NCI-H2227 treated with DMSO at 0.1 percent for 48 hours (cell line): ENCODE measurements at regions not wholly inside any gene's neighbourhood (a gene's known extent, or its start where the extent isn't known, plus 50 kb on each side); places are given as distances from the start of the nearest gene placed in this dataset.

ENCODE experiments used
- DNase-seq: peaks from one replicate; lab custom pipeline; 2025; lab: John Stamatoyannopoulos, UW

DNA sequence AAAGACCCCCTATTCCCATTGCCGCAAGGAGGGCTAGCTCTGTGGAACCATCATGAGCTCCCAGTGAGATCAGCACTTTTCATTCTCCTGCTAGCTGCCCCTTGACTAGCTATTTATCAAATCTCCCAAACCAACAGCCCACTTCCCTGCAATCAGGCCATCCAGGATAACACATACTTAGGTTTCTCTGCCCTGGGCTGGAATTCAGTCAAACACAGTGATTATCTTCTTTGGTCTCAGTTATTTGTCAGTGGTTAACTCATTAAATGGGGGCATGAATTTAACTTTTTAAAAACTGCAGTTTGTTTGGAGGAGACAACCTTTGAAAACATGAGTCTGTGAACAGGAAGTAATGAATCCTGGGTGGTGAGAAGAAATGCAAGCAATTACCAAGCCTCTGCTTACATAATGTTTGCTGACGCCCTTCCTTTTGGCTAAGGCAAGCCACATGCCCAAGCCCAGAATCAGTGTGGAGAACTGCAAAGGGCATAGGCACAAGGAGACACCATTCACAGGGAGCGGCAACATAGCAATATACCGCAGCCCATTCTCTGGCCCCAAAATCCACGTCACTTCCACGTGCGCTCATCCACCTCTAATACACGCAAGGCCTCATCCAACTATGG, 275.0 kb downstream of the DRD1 start:
- no peak for DNase-seq

DNA sequence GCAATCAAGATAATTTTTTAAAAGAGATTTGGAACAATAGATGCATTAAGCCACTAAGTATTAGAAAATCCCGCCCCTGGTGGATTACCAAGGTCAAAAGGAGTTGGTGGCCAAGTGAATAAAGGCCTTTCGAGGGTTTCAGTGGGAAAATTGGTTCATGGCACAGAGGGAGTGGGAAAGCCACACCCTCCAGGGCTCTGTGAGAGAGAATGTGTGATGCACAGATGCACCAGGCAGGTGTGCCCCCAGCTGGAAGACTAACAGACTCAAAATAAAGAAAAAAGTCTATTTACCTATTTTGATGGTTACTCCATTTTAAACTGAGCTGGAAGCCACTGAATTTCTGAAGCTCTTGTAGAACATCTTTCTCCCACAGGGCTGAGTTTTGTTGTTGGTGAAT, 278.0 kb downstream of the DRD1 start:
- DNase-seq: no peak

DNA sequence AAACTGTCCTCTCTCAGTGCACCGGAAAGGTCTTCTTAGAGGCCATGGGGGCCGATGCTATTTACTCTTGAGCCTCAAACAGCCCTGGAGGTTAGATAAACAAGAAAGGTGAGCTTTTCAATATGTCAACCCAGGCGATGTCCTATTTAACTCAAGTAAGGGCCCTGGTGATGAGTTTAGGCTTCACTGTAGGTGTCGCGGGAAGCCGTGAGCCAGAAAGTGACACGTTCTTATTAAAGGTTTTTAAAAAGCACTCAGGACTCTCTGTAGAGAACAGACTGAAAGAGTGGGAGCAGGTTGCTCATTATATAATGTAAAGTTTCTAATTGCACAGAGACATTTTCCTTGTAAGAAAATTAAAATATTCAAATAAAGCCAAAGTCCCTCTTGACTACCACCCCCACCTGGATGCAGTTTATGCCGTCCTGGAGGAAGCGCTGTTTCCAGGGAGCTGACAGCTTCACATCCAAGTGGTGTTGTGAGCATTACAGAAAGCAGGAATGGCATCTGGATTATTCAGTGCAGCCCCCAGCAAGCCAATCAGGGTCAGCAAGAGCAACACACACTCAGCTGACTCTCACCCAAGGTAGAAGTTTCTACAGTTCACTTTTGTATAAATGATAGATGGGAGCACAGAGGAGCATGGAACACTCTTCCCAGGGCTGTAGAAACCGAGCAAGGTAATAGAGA, 280.3 kb downstream of the DRD1 start:
- no peak for DNase-seq

DNA sequence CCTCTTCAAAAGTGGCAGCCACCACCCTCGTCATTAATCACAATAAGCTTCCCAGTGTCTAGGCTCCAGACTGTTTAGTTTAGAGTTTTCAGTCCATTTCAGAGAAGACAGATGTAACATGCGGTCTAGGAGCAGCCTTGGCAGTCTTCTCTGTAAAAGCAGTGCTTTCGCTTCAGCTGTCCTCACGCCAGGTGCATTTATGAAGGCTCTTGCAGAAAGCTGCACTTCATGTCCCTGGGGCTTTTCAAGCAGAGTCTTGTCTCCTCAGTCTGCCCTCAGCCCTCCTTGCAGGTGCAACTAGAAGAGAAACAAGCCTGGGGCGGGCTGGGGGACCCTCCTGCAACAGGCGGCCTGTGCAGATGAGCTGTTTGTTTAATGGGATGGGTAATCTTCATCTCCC, 281.9 kb downstream of the DRD1 start:
- no peak for DNase-seq

DNA sequence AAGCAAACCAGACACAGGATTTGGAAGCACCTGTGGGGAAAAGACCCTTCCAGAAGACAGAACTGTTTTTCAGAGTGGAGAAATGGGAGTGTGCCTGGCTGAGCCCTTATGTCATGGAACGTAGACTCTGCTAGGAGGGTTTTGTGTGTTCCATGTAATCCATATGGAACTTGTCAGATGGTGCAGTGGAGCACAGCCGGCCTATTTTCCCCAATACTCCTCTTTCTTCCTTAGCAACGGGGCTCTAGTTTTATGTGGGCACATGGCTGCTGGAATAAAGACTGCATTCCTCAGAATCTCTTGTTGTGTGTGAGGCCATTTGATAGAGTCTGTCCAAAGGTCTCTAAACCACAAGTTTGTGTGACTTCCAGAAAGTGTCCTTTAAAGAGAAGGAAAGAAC, 284.0 kb downstream of the DRD1 start:
- DNase-seq: no peak

DNA sequence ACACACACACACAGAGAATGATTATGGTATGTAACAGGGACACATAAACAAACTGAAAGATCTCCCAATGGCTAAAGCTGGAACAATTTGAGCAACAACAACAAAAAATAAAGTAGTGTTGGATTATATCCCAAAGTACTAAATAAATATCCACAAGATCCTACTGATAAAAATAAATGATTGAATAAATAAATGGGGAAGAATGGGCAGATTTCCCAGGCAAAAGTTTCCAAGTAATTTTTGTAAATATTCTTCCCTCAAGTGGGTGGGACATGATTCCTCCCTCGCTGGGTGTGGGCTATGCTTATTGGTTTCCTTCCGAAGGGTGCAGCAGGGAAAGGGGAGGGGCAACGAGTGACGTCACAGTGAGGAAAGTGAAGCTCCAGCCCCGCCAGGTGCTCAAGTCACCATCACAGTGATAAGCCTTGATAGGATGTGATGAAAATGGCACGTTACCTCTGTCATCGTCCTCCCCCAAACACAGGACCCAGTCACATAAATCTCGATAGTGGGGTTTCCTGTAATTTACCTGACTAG, 295.3 kb downstream of the DRD1 start:
- no peak for DNase-seq

DNA sequence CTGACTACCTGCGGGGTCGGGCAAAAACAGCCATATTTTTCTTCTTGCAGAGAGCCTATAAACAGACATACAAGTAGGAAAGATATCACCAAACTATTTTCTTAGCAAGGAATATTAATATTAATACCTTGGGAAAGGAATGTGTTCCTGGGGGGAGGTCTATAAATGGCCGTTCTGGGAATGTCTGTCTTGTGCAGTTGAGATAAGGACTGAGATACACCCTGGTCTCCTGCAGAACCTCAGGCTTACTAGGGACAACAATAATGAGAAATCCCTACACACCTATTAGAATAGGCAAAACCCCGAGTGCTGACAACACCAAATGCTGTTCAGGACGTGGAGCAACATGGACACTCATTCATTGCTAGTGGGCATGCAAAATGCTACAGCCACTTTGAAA, 297.2 kb downstream of the DRD1 start:
- DNase-seq: no peak

DNA sequence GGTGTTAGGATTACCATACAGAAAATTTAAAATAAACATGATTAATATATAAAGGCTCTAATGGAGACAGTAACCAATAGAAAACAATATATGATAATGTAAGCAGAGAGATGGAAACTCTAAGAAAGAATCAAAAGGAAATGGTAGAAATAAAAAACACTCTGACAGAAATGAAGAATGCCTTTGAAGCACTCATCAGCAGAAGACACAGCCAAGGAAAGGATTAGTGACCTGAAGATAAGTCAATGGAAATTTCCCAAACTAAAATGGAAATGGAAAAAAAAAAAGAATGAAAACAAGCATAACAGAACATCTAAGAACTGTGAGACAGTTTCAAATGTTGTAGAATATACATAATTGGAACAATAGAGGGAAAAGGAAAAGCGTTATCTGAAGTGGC, 302.6 kb downstream of the DRD1 start:
- DNase-seq: no peak

DNA sequence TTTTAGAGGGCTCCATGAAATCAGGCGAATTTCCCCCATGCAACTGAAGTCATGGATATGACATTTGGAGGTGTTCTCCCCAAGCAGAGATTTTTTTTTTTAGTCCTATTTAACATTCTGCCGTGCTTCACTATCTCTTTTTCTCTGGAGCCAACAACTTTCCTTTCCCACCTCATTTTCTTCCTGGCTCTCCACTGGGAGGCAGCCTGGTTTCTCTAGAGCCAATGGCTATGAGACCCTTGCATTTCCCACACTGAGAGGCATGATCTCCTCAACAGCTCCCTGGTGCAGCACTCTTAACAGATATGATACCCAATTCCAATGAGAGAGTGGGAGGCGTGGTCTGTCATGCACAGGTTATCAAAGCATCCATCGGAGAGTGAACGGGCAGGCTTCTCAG, 310.8 kb downstream of the DRD1 start:
- DNase-seq: no peak

DNA sequence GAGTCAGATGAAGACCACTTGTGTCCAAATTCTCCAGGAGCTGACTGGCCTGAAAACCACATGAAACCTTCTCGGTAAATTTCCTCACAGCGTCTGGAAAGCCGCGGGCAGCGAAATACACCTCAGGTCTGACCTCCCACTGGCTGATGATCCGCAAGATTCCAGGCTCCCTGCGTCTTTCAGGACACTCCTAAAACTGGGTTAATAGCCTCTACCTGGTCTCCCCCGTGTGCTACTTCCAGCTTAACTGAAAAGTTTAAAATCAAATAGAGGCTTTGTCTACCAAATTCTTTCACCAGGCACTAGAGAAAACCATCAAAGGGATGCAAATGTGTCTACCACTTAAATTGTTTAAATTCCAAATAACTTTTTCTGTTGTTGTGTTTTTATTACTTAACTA, 312.6 kb downstream of the DRD1 start:
- DNase-seq: no peak

DNA sequence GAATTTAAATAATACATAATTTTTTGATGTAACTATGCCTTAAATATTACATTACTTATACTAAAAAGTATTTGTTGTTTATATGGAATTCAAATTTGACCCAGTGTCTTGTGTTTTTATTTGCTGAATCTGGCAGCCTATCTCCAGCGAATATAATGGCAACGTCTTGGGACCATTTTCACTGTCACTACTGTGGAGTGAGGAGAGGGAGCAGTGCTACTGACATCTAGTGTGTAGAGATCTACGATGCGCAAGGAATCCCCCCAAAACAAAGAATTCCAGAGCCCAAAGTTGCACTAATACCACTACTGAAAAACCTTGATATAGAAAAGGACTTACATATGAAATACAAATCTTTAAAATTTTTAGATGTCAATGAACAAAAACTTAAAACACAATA, 314.4 kb downstream of the DRD1 start:
- no peak for DNase-seq

DNA sequence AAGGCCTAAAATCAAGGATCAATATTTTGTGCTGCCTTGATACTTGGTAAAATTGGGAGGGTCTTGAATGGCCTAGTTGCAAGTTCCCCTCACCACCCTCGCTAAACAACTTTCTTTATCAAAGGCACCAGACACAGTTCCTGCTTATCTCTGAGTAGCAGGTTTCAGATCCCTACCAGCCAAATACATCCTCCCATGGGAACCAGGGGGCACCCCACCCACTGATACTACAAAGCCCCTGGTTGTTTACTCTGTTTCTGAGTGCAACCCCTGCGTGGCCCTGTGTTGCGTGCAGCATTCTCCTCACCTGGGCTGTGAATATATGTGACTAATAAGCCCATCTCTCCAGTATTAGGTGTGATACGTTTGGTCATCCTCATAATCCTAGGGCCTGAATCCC, 314.9 kb downstream of the DRD1 start:
- no peak for DNase-seq

DNA sequence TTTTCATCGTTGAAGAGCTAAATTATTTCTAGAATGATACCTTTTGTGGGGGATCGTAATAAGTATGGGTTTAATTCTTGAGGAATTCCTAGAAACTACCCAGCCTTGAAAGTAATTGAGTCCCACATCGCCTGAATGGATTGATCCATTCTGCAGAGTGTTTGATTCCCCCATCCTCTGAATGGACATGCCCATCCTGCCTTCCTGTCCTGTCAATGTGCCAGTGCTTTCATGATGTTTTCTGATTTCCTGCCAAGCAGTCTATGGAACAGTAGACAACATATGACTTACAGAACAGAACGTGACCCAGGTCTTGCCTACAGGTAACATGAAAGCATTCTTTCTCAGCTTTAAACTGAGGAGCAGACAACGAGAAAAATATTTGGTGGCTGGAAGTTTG, 319.2 kb downstream of the DRD1 start:
- no peak for DNase-seq

DNA sequence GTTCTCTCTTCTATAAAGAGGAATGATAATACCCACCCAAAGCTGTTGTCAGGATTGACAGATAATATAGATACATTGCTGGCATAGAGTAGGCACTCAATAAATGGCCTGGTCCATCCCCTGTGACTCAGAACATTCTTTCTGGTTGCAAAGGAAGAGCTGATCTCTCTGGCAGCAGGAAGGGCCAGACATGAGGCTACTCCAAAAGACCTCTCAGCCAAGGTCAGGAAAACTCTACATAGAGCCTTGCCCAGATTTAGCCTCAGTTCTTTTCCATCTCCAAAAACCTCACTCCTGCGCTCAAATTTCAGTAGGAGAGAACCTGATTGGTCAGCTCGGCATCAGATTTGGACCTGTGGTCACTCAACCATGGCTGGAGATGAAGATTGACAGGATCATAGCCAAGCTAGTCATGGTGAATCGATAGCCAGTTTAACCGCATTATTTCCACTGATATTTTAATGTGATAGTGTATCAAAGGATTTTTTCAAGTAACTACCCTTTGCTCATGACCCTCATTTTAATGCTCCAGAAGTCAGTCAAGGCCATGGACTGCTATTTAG, 319.6 kb downstream of the DRD1 start:
- DNase-seq: no peak

DNA sequence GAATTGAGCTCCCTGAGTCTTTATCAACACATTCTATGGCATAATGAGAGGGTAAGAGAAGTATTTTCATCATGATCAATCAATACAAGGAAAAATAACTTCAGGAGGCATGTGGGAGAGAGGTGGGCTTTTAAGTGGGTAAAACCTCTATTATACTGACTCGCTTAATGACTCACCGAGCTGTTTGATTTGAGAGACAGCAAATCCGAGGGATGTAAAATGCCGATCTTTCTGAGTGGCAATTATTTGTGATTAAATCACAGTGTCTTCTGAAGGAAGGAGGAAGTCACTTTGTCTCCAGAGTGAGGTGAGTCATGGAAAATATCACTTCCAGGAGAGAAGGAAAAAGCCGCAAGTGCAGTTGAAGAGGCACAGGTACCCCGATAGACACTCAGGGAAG, 320.4 kb downstream of the DRD1 start:
- no peak for DNase-seq

DNA sequence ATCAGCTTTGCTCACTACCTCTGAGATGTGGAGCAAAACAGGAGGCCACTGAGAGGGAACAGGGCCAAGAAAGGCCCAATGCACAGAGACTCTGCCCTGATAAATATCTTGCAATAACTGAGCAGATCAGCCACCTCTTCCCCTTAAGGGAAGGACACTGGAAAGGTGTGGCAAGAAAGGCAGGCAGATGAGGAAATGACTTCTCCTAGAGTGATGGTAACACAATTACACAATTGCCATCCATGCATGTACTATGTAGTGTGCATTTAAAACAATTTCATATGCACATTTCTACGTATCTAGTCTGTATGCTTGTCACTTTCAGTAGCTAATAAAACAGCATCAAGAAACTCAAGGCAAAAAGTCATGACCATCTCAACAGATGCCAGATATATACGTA, 322.5 kb downstream of the DRD1 start:
- no peak for DNase-seq

DNA sequence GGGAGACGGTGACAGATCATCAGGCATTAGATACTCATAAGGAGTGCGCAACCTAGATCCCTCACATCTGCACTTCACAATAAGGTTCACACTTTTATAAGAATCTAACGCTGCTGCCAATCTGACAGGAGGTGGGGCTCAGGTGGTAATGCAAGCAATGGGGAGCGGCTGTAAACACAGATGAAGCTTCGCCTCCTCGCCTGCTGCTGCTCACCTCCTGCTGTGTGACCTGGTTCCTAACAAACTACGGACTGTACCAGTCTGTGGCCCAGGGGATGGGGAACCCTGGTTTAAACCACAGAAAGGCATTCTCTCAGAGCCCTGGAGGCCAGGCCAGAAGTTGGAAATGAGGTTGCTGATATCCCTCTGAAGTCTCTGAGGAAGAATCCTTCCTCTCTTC, 323.6 kb downstream of the DRD1 start:
- no peak for DNase-seq

DNA sequence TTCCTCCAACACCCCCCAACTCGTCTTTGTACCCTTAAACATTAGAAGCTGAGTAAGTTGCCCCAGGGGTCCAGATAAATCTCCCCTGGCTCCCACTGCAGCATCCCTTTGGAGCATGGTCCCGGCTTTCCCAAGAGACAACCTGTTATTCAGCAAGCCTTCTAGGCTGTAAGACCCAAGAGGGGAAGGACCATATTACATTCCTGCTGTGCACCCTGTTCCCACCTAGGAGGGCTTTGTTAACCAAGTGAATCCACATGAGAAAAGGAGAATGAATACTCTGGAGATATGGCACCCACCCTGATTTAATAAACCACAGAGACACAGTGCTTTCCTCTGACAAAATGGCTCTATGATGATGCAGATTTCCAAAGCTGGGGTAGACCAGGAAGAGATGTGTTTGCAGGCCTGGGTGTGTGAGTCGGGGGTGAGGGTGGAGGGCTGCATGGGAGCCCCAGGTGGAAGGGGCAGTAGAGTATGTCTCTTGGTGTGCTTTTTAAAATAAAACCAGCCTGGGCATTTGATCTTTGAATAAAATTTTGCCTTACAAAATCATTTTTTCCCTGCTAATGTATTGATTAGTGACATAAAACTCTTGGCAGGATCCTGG, 325.2 kb downstream of the DRD1 start:
- no peak for DNase-seq

DNA sequence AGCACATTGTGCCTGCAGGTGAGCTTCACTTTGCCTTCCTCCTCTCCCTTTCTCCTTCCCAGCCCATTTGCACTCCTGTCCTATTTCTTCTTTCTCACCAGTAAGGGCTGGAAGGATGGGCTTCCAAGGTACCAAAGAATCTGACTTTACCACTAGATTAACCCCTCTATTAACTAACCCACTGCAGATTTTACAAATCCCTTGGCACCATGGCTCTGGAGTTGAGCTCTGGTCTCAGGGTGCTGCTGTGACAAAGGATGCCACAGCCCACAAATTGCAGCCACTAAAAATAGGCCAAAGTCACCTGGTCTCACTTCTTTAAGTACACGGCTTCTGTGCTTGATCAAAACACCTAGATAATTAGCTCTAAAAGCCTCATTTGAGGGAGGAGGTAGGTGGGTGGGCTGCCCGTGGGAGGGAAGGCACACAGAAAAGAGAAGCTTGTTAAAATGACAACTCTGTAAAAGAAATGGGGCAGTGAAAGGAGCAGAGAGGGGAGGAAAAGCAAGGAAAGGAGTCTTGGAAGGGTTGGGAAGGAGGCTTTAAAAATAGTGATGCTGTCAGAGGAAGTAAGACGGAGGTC, 327.4 kb downstream of the DRD1 start:
- no peak for DNase-seq

DNA sequence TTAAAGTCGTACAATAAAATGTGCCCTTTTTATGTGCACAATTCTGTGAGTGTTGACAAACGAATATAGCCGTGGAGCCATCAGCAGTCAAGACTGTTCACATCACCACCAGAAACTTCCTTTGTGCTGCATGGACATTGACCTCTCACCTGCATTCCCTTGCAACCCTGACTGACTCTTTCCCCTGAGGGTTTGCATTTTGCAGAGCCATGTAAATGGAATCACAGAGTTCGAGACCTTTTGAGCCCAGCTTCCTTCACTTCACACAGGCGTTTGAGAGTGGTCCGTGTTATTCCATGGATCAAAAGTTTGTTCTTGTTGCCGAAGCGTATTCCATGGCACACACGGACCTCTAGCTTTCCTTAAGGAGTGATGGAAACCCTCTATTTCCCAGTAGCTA, 328.2 kb downstream of the DRD1 start:
- no peak for DNase-seq

DNA sequence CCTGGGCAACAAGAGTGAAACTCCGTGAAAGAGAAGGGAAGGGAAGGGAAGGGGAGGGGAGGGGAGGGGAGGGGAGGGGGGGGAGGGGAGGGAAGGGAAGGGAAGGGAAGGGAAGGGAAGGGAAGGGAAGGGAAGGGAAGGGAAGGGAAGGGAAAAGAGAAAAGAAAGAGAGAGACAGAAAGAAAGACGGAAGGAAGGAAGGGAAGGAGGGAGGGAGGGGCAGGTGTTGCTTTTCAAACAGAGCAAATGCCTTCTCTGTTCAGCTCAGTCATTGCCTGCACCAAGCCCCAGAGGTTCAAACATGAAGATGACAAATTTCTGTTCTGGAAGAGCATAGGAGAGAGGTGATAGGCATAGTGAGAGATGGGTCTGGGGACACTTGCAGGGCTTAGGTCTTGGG, 330.0 kb downstream of the DRD1 start:
- no peak for DNase-seq

DNA sequence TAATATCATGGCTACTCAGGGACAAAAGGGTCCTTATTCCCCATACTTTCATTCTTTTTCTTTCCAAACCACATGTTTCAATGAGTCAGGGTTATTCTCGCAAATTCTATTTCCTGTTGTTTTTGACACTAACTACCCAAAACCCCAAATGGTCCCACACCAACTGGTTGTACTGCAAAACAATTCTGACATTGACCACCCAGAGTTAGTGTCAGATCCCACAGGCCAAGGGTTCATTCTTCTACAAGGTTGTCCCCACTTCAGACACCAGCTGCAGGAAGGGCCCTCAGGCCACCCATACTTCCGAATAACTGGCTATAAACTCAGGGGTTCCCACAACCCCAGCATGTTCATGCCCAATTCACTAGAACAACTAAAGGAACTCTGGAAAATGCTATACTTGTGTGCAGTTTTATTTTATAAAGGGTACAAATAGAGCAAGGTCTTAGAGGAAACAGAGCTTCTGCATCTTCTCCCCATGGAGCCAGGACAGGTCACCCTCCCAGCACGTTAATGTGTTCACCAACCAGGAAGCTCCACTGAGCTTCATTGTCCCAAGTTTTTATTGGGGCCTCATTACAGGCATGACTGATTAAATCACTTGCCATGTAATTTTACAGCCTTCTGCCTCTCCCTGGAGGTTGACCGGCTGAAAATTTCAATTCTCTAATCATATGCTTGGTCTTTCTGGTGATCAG, 334.8 kb downstream of the DRD1 start:
- DNase-seq: no peak
